Neural cell (in vitro differentiated cells): ENCODE measurements at regions not wholly inside any gene's neighbourhood (a gene's known extent, or its start where the extent isn't known, plus 50 kb on each side); places are given as distances from the start of the nearest gene placed in this dataset.

ENCODE experiments used
- H2AFZ ChIP-seq: fragments of 200-600, 300-800 bp; sonication (generic), shearing (Covaris generic); 2 replicates; pipeline ENCODE4 v1.6.0; 2014; ENCODE audit warnings: low read depth, mild to moderate bottlenecking, antibody characterized with exemption, low read length, moderate library complexity
- H3F3A ChIP-seq: fragments of 200-600 bp; shearing (Covaris generic); 2 replicates; pipeline ENCODE4 v1.6.1; 2016; ENCODE audit warnings: mild to moderate bottlenecking, moderate library complexity, mixed read lengths, antibody characterized with exemption, low read length; ENCODE audit not compliant: insufficient read depth, poor library complexity, severe bottlenecking
- H3K27ac ChIP-seq: fragments of 200-600, 300-800 bp; sonication (generic), shearing (Covaris generic); 2 replicates; pipeline ENCODE4 v1.5.1; 2014; ENCODE audit warnings: mild to moderate bottlenecking, low read length, moderate library complexity
- H3K27me3 ChIP-seq: fragments of 300-800, 200-600 bp; sonication (generic), shearing (Covaris generic); 2 replicates; pipeline ENCODE4 v1.6.0; 2014; ENCODE audit warnings: mild to moderate bottlenecking, low read depth, low read length, moderate library complexity; ENCODE audit not compliant: insufficient read depth
- H3K36me3 ChIP-seq: fragments of 300-800, 200-600 bp; sonication (generic), shearing (Covaris generic); 2 replicates; pipeline ENCODE4 v1.5.1; 2014; ENCODE audit warnings: mild to moderate bottlenecking, antibody characterized with exemption, low read length, moderate library complexity; ENCODE audit not compliant: insufficient read depth
- H3K4me2 ChIP-seq: fragments of 300-800, 200-600 bp; sonication (generic), shearing (Covaris generic); 2 replicates; pipeline ENCODE4 v1.6.0; 2014; ENCODE audit warnings: mild to moderate bottlenecking, low read length
- H3K4me3 ChIP-seq: fragments of 300-800, 200-600 bp; sonication (generic), shearing (Covaris generic); 2 replicates; pipeline ENCODE4 v1.5.1; 2014; ENCODE audit warnings: mild to moderate bottlenecking, low read length, moderate library complexity
- H3K79me2 ChIP-seq: fragments of 200-600 bp; shearing (Covaris generic); replicated peaks from 2 replicates; pipeline ENCODE4 v1.6.0; 2014; ENCODE audit warnings: mild to moderate bottlenecking, low read length, moderate library complexity; ENCODE audit not compliant: insufficient read depth
- H3K9ac ChIP-seq: fragments of 300-800, 200-600 bp; sonication (generic), shearing (Covaris generic); 2 replicates; pipeline ENCODE4 v1.6.1; 2016; ENCODE audit warnings: mild to moderate bottlenecking, low read length, mixed read lengths
- H3K9me2 ChIP-seq: fragments of 200-600 bp; shearing (Covaris generic); 2 replicates; pipeline ENCODE4 v1.6.1; 2016; ENCODE audit warnings: mild to moderate bottlenecking, low read length, mixed read lengths; ENCODE audit not compliant: insufficient read depth
- H3K9me3 ChIP-seq: fragments of 200-600, 300-800 bp; sonication (generic), shearing (Covaris generic); 2 replicates; pipeline ENCODE4 v1.6.1; 2016; ENCODE audit warnings: mild to moderate bottlenecking, mixed run types, low read length, moderate library complexity, mixed read lengths
- H4K20me1 ChIP-seq: fragments of 200-600 bp; shearing (Covaris generic); 2 replicates; pipeline ENCODE4 v1.6.1; 2016; ENCODE audit warnings: mild to moderate bottlenecking, mixed run types; ENCODE audit not compliant: insufficient read depth
- CTCF ChIP-seq: fragments of 450-650 bp; IDR thresholded peaks from 2 replicates; pipeline ENCODE4 v1.5.1; 2014; ENCODE audit warnings: antibody characterized with exemption, mild to moderate bottlenecking, moderate library complexity; ENCODE audit not compliant: poor library complexity, severe bottlenecking
- EP300 ChIP-seq: fragments of 450-650 bp; conservative IDR thresholded peaks from 2 replicates; pipeline ENCODE4 v1.6.1; 2014; ENCODE audit warnings: antibody characterized with exemption, mild to moderate bottlenecking, moderate library complexity; ENCODE audit not compliant: poor library complexity, severe bottlenecking
- EZH2 ChIP-seq: fragments of 200-600, 300-800 bp; shearing (Covaris generic), sonication (generic); IDR thresholded peaks from 2 replicates; pipeline ENCODE4 v1.6.1; 2014; ENCODE audit warnings: antibody characterized with exemption, low read length, borderline replicate concordance, mild to moderate bottlenecking; ENCODE audit not compliant: insufficient read depth, poor library complexity, severe bottlenecking
- MXI1 ChIP-seq: fragments of 450-650 bp; conservative IDR thresholded peaks from 2 replicates; pipeline ENCODE4 v1.6.1; 2014; ENCODE audit warnings: antibody characterized with exemption, mild to moderate bottlenecking; ENCODE audit not compliant: poor library complexity, severe bottlenecking
- POLR2AphosphoS5 ChIP-seq: IDR thresholded peaks from 2 replicates; pipeline ENCODE4 v1.6.1; 2012
- RAD21 ChIP-seq: fragments of 450-650 bp; conservative IDR thresholded peaks from 2 replicates; pipeline ENCODE4 v1.6.1; 2014; ENCODE audit warnings: antibody characterized with exemption, mild to moderate bottlenecking, moderate library complexity
- REST ChIP-seq: IDR thresholded peaks from 2 replicates; pipeline ENCODE4 v1.6.1; 2012; ENCODE audit warnings: borderline replicate concordance
- SMC3 ChIP-seq: fragments of 450-650 bp; conservative IDR thresholded peaks from 2 replicates; pipeline ENCODE4 v1.6.1; 2014; ENCODE audit warnings: antibody characterized with exemption, mild to moderate bottlenecking, moderate library complexity; ENCODE audit not compliant: poor library complexity
- TAF1 ChIP-seq: IDR thresholded peaks from 2 replicates; pipeline ENCODE4 v1.6.1; 2012; ENCODE audit warnings: low read depth

GRCh38 chr14:29462321-29462720, 465.3 kb downstream of the PRKD1 start:
- Histone ChIP-seq H3K9ac (no peak overlapping the region), H4K20me1 (no peaks in the 10 kb centered on the region), H3K36me3 (no peaks in the 10 kb centered on the region), H3K9me3 (no peaks in the 10 kb centered on the region), H3K4me3 (no peak overlapping the region), H2AFZ (no peak overlapping the region), H3K27ac (no peak overlapping the region), H3F3A (peaks cover 20% of the 10 kb centered on the region), H3K4me2 (no peak overlapping the region), H3K9me2 (no peaks in the 10 kb centered on the region), H3K79me2 (peaks cover 25% of the 10 kb centered on the region), H3K27me3 (no peaks in the 10 kb centered on the region)
- TF ChIP-seq REST (no peak), CTCF (no peak), EZH2 (no peak), RAD21 (no peak), SMC3 (no peak), TAF1 (no peak), EP300 (no peak), POLR2AphosphoS5 (no peak), MXI1 (no peak)

DNA sequence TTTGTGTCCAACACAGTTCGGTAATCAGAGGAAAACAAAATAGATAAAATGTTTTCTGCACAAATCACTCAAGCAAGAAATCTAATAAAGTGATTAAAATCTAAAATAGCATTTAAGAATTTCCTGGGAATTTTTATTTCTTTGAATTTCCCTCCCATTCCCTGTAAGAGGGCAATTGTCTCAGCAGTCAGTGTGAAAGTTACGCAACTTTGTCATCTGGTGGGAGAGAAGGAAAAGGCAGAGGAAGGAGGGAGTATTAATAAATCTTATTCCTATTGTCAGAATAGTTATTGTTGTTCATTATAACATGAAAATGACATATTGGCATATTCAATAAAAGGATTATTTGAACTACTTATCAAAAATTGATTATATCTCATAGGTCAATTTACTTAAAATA, 464.9 kb downstream of the PRKD1 start:
- H3K27me3 ChIP-seq: no peaks in the 10 kb centered on the region
- no peak overlapping the region for H2AFZ ChIP-seq
- H3K9ac ChIP-seq: no peak overlapping the region
- no peak for TF ChIP-seq EZH2
- no peak for TF ChIP-seq POLR2AphosphoS5
- TF ChIP-seq RAD21: no peak
- TF ChIP-seq REST: no peak
- TF ChIP-seq TAF1: no peak
- TF ChIP-seq SMC3: no peak
- TF ChIP-seq EP300: no peak
- H3K9me2 ChIP-seq: no peaks in the 10 kb centered on the region
- no peak overlapping the region for H3K27ac ChIP-seq
- no peak overlapping the region for H3K4me2 ChIP-seq
- H3K4me3 ChIP-seq: no peak overlapping the region
- no peaks in the 10 kb centered on the region for H4K20me1 ChIP-seq
- H3K9me3 ChIP-seq: no peaks in the 10 kb centered on the region
- peaks cover 22% of the 10 kb centered on the region for H3K79me2 ChIP-seq
- H3F3A ChIP-seq: peaks cover 20% of the 10 kb centered on the region
- no peaks in the 10 kb centered on the region for H3K36me3 ChIP-seq
